ENCODE measurements at regions not wholly inside any gene's neighbourhood (a gene's known extent, or its start where the extent isn't known, plus 50 kb on each side); places are given as distances from the start of the nearest gene placed in this dataset.

GRCh38 chr4:11134705-11135104 is 294.0 kb downstream of the HS3ST1 start:
- Histone ChIP-seq H3K27me3 (replicated peaks in 1 of 4; ENCODE audit: control insufficient read depth in 3 of 4, extremely low read depth in 1 of 4, insufficient read depth in 3 of 4, low read length in 3 of 4) (no peaks in the 10 kb centered on the region), H4K8ac (ENCODE audit: extremely low read depth, insufficient read depth, low read length) (no peak overlapping the region), H3K4me1 (replicated peaks in 1 of 4; ENCODE audit: control insufficient read depth in 3 of 4, insufficient read depth in 4 of 4, low read length in 3 of 4) (no peaks in the 10 kb centered on the region), H3K23ac (ENCODE audit: insufficient read length) (no peak overlapping the region), H4K5ac (ENCODE audit: insufficient read length, low read depth, low read length) (no peak overlapping the region), H4K20me1 (replicated peaks in 1 of 2; ENCODE audit: control insufficient read depth in 1 of 2, insufficient read depth in 2 of 2, low read length in 2 of 2) (no peaks in the 10 kb centered on the region), H3K79me2 (ENCODE audit: control insufficient read depth in 1 of 2, insufficient read depth in 2 of 2, low read length in 2 of 2) (no peaks in the 10 kb centered on the region), H3K9ac (replicated peaks in 1 of 4; ENCODE audit: extremely low read depth in 1 of 4, low read depth in 3 of 4, low read length in 3 of 4) (no peak overlapping the region), H2BK12ac (ENCODE audit: low read depth, low read length) (no peak overlapping the region), H2BK120ac (replicated peaks; ENCODE audit: low read depth, low read length) (no peak overlapping the region), H2AK5ac (ENCODE audit: low read depth, low read length) (no peak overlapping the region), H3K27ac (ENCODE audit: low read depth, low read length) (no peak overlapping the region), H2BK20ac (ENCODE audit: low read length) (no peak overlapping the region), H3K79me1 (ENCODE audit: low read depth, low read length) (no peaks in the 10 kb centered on the region), H2BK15ac (ENCODE audit: low read length) (no peak overlapping the region), H2BK5ac (ENCODE audit: low read depth, low read length) (no peak overlapping the region), H3K4me2 (ENCODE audit: insufficient read depth in 1 of 2, low read depth in 2 of 2, low read length in 2 of 2) (no peak overlapping the region), H3K18ac (ENCODE audit: extremely low read depth, low read length) (no peak overlapping the region), H3K23me2 (ENCODE audit: low read depth, low read length) (peaks cover 3% of the 10 kb centered on the region; the same call in 1 of the 2 replicates), H3K56ac (replicated peaks; ENCODE audit: insufficient read length, low read depth, low read length) (no peak overlapping the region), H3K14ac (ENCODE audit: insufficient read length) (no peak overlapping the region), H3K9me3 (ENCODE audit: insufficient read depth in 2 of 2, low read depth in 1 of 2, low read length in 1 of 2) (no peaks in the 10 kb centered on the region), H3K4me3 (ENCODE audit: extremely low read depth in 1 of 4, insufficient read depth in 2 of 4, low read depth in 3 of 4, low read length in 4 of 4) (no peak overlapping the region), H3K36me3 (ENCODE audit: control insufficient read depth in 2 of 4, insufficient read depth in 4 of 4, low read length in 3 of 4) (no peaks in the 10 kb centered on the region), H2AFZ (ENCODE audit: low read length) (no peak overlapping the region), H4K91ac (replicated peaks; ENCODE audit: insufficient read length, low read length) (no peak overlapping the region), H3K4ac (replicated peaks; ENCODE audit: insufficient read length, low read depth, low read length) (no peak overlapping the region)
- ChIA-PET CTCF (ENCODE audit: partially characterized antibody) (no interaction called here), POLR2A (ENCODE audit: partially characterized antibody) (no interaction called here)
- DNase-seq (ENCODE audit: low read depth in 1 of 2, low spot score in 2 of 2): no peak
- FAIRE-seq: no peak
- TF ChIP-seq POLR2A (IDR thresholded peaks at IDR 0.05; ENCODE audit: control extremely low read depth in 1 of 2, low read depth in 2 of 2, low read length in 2 of 2) (no peak), CEBPB (IDR thresholded peaks at IDR 0.05; ENCODE audit: low read depth, low read length) (no peak), CBX8 (IDR thresholded peaks at IDR 0.05; ENCODE audit: borderline replicate concordance, low read depth, low read length) (no peak), TBP (IDR thresholded peaks at IDR 0.05; ENCODE audit: low read depth, low read length) (no peak), RXRA (IDR thresholded peaks at IDR 0.05; ENCODE audit: insufficient read depth, low read depth, low read length) (no peak), SUZ12 (IDR thresholded peaks at IDR 0.05; ENCODE audit: low read length) (no peak), SIRT6 (IDR thresholded peaks at IDR 0.05; ENCODE audit: low read length) (no peak), GTF2F1 (IDR thresholded peaks at IDR 0.05; ENCODE audit: borderline replicate concordance, low read depth, low read length) (no peak), BACH1 (IDR thresholded peaks at IDR 0.05; ENCODE audit: low read length) (no peak), NANOG (IDR thresholded peaks at IDR 0.05; ENCODE audit: insufficient read depth, low read depth, low read length, poor library complexity, severe bottlenecking) (no peak), FOSL1 (IDR thresholded peaks at IDR 0.05; ENCODE audit: insufficient read depth, low read depth, low read length) (no peak), RAD21 (IDR thresholded peaks at IDR 0.05 in 1 of 2, conservative IDR thresholded peaks at IDR 0.05 in 1 of 2; ENCODE audit: low read depth in 2 of 2, low read length in 2 of 2) (no peak), KDM1A (IDR thresholded peaks at IDR 0.05; ENCODE audit: borderline replicate concordance, low read length) (no peak), CREB1 (IDR thresholded peaks at IDR 0.05) (no peak), ASH2L (IDR thresholded peaks at IDR 0.05; ENCODE audit: low read length) (no peak), SIX5 (IDR thresholded peaks at IDR 0.05; ENCODE audit: low read depth, low read length) (no peak), NRF1 (IDR thresholded peaks at IDR 0.05; ENCODE audit: low read depth, low read length) (no peak)

Data from H1 (cell line).